CD4-positive, CD25-positive, alpha-beta regulatory T cell (primary cell): ENCODE measurements at regions not wholly inside any gene's neighbourhood (a gene's known extent, or its start where the extent isn't known, plus 50 kb on each side); places are given as distances from the start of the nearest gene placed in this dataset.

ENCODE experiments used
- ATAC-seq, 2 donors: fragments of 150-1000 bp; cut with Tn5 transposase; one replicate each; pipeline ENCODE4 v1.10.0; 2021; ENCODE audit warnings: low read depth in 2 of 2, moderate number of reproducible peaks in 2 of 2, moderate library complexity in 1 of 2
- DNase-seq, 3 donors: peaks; one replicate each; pipeline versions ENCODE4 v3.0.0 to v3.0.0-alpha.2; 2012 to 2022; ENCODE audit warnings: mixed read lengths in 1 of 3
- H3K27ac ChIP-seq: one replicate; pipeline ENCODE4 v1.7.0; 2013; ENCODE audit warnings: mild to moderate bottlenecking, low read length; ENCODE audit not compliant: insufficient read depth, poor library complexity, severe bottlenecking
- H3K27me3 ChIP-seq: one replicate; pipeline ENCODE4 v1.7.0; 2013; ENCODE audit warnings: low read length; ENCODE audit not compliant: control insufficient read depth, insufficient read depth
- H3K36me3 ChIP-seq: one replicate; pipeline ENCODE4 v1.7.0; 2013; ENCODE audit warnings: mild to moderate bottlenecking, low read length, moderate library complexity; ENCODE audit not compliant: control insufficient read depth, insufficient read depth
- H3K4me1 ChIP-seq: 2 replicates; pipeline ENCODE4 v1.7.0; 2013; ENCODE audit warnings: mild to moderate bottlenecking, low read length; ENCODE audit not compliant: insufficient read depth, control insufficient read depth, poor library complexity, severe bottlenecking
- H3K4me3 ChIP-seq: one replicate; pipeline ENCODE4 v1.7.0; 2013; ENCODE audit warnings: low read depth, mild to moderate bottlenecking, low read length, moderate library complexity
- H3K9me3 ChIP-seq, 2 experiments: 1 replicate in 1 of 2; 2 replicates in 1 of 2; pipeline ENCODE4 v1.7.0; 2013; ENCODE audit warnings: low read length in 2 of 2, mild to moderate bottlenecking in 1 of 2, moderate library complexity in 1 of 2; ENCODE audit not compliant: control insufficient read depth in 2 of 2
- H3K27ac Mint-ChIP-seq, 3 donors: one replicate each; pipeline ENCODE4 v1.8.0; 2020 to 2022; ENCODE audit warnings: mild to moderate bottlenecking in 3 of 3, mixed read lengths in 3 of 3, moderate library complexity in 2 of 3
- H3K27me3 Mint-ChIP-seq: one replicate; pipeline ENCODE4 v1.8.0; 2022; ENCODE audit warnings: mild to moderate bottlenecking, mixed read lengths
- H3K36me3 Mint-ChIP-seq: one replicate; pipeline ENCODE4 v1.8.0; 2020; ENCODE audit warnings: mixed read lengths
- H3K4me1 Mint-ChIP-seq, 4 donors: one replicate each; pipeline ENCODE4 v1.8.0; 2020 to 2022; ENCODE audit warnings: mixed read lengths in 4 of 4, mild to moderate bottlenecking in 1 of 4
- H3K4me3 Mint-ChIP-seq, 4 donors: one replicate each; pipeline ENCODE4 v1.8.0; 2020 to 2022; ENCODE audit warnings: mild to moderate bottlenecking in 4 of 4, mixed read lengths in 4 of 4, moderate library complexity in 3 of 4
- H3K9me3 Mint-ChIP-seq, 7 donors: one replicate each; pipeline ENCODE4 v1.8.0; 2020 to 2022; ENCODE audit warnings: mixed read lengths in 7 of 7, mild to moderate bottlenecking in 3 of 7, moderate library complexity in 2 of 7

DNA sequence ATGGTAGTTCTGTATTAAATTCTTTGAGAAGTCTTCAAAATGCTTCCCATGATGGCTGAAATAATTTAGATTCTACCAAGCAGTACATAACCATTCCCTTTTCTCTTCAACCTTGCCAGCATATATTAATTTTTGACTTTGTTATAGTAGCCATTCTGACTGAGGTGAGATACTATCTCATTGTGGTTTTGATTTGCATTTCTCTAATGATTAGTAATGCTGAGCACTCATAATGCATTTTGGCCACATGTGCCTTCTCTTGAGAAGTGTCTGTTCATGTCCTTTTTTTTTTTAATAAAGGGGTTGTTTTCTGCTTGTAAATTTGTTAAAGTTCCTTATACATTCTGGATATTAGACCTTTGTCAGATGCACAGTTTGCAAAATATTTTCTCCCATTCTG, 173.9 kb downstream of the CALCRL start:
- Histone ChIP-seq H3K4me1 (no peaks in the 10 kb centered on the region), H3K4me3 (no peak overlapping the region), H3K36me3 (no peaks in the 10 kb centered on the region), H3K9me3 (no peaks in the 10 kb centered on the region), H3K27me3 (no peaks in the 10 kb centered on the region), H3K27ac (no peak overlapping the region)
- no peak for ATAC-seq
- Mint-ChIP-seq H3K4me3 (no peak overlapping the region), H3K4me1 (no peaks in the 10 kb centered on the region), H3K27ac (no peak overlapping the region), H3K36me3 (no peaks in the 10 kb centered on the region), H3K9me3 (peaks cover 6 to 13% (median 7%) of the 10 kb centered on the region in 7 donors), H3K27me3 (no peaks in the 10 kb centered on the region)
- DNase-seq, result no peak

DNA sequence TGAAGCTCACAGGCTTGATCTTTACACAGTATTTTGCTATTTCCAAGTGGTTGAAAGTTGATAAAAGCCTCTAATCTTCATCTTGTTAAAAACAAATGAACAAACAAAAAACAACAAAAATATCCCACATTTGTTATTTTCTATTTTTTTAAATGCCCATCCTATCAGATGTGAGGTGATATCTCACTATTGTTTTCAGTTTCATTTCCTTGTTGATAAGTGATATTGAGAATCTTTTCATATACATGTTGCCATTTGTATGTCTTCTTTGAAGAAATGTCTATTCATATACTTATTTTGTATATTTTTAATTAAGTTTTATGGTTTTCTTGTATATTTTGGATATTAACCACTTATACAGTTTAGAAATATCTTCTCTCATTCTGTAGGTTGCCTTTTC, 175.8 kb downstream of the CALCRL start:
- Mint-ChIP-seq H3K27me3 (no peaks in the 10 kb centered on the region), H3K27ac (no peak overlapping the region), H3K4me3 (no peak overlapping the region), H3K9me3 (peaks cover 3 to 9% (median 6%) of the 10 kb centered on the region in 7 donors), H3K4me1 (no peaks in the 10 kb centered on the region), H3K36me3 (no peaks in the 10 kb centered on the region)
- Histone ChIP-seq H3K4me1 (no peaks in the 10 kb centered on the region), H3K4me3 (no peak overlapping the region), H3K27ac (no peak overlapping the region), H3K9me3 (no peaks in the 10 kb centered on the region), H3K27me3 (no peaks in the 10 kb centered on the region), H3K36me3 (no peaks in the 10 kb centered on the region)
- no peak for ATAC-seq
- DNase-seq, result no peak

- H3K27me3 Mint-ChIP-seq, result no peaks in the 10 kb centered on the region
- ATAC-seq (no peak), DNase-seq (no peak)
- Histone ChIP-seq H3K36me3 (no peaks in the 10 kb centered on the region), H3K4me1 (no peaks in the 10 kb centered on the region), H3K27me3 (no peaks in the 10 kb centered on the region), H3K4me3 (no peak overlapping the region), H3K9me3 (no peaks in the 10 kb centered on the region), H3K27ac (no peak overlapping the region)
- peaks cover 3 to 9% (median 5%) of the 10 kb centered on the region in 7 donors for H3K9me3 Mint-ChIP-seq
- no peaks in the 10 kb centered on the region for H3K36me3 Mint-ChIP-seq
- H3K4me1 Mint-ChIP-seq, result no peaks in the 10 kb centered on the region
- no peak overlapping the region for H3K4me3 Mint-ChIP-seq
- no peak overlapping the region for H3K27ac Mint-ChIP-seq
Observed at GRCh38 chr2:187271825-187272224, 176.2 kb downstream of the CALCRL start.

DNA sequence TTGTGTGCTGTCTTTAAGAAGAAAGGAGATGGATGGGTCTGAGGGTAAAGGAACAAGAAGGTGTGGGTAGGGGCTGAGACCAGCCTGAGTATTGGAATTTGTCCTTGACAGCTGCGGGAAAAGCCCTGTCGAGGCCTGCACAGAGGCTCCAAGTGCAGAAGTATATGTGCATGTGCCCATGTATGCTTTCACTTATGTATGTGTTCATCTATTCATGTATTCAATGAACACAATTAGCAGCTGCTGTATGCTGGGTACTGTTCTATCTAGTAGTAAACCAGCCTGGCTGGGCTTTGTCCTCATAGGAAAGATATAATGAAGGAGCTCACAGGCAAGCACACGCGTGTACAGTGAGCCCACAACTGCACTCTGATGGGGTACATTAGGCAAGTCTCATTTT, 181.4 kb downstream of the CALCRL start:
- no peak for ATAC-seq
- Histone ChIP-seq H3K4me3 (no peak overlapping the region), H3K4me1 (no peaks in the 10 kb centered on the region)

DNA sequence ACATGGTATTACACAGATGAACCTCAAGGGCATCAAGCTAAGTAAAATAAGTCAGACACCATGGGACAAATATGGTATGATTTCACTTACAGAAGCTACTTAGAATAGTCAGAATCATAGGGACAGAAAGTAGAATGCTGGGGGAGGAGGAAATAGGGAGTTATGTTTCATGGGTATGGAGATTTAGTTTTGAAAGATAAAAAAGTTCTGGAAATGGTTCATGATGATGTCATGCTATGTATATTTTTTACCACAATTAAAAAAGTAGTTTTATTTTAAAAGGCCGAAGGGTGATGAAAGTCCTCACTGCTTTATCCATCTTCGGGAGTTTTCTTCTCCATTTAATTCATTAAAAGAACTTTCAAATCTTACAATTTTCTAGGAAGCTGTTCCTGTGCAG, 181.9 kb downstream of the CALCRL start:
- Mint-ChIP-seq H3K27ac (no peak overlapping the region), H3K4me1 (no peaks in the 10 kb centered on the region), H3K9me3 (peaks cover 1 to 9% (median 4%) of the 10 kb centered on the region in 7 donors), H3K27me3 (no peaks in the 10 kb centered on the region), H3K4me3 (no peak overlapping the region), H3K36me3 (no peaks in the 10 kb centered on the region)
- ATAC-seq (no peak), DNase-seq (no peak)
- no peaks in the 10 kb centered on the region for H3K36me3 ChIP-seq
- H3K4me1 ChIP-seq, result no peaks in the 10 kb centered on the region
- no peaks in the 10 kb centered on the region for H3K27me3 ChIP-seq
- H3K4me3 ChIP-seq, result no peak overlapping the region
- H3K9me3 ChIP-seq, result no peaks in the 10 kb centered on the region
- H3K27ac ChIP-seq, result no peak overlapping the region

More for the DNA sequence above, 181.4 kb downstream of the CALCRL start:
- DNase-seq, result no peak
- Mint-ChIP-seq H3K36me3 (no peaks in the 10 kb centered on the region), H3K27ac (no peak overlapping the region), H3K4me1 (no peaks in the 10 kb centered on the region), H3K27me3 (no peaks in the 10 kb centered on the region), H3K4me3 (no peak overlapping the region), H3K9me3 (peaks cover 1 to 10% (median 4%) of the 10 kb centered on the region in 7 donors)
- H3K9me3 ChIP-seq, result no peaks in the 10 kb centered on the region
- H3K27me3 ChIP-seq, result no peaks in the 10 kb centered on the region
- H3K27ac ChIP-seq, result no peak overlapping the region
- H3K36me3 ChIP-seq, result no peaks in the 10 kb centered on the region

- H3K36me3 Mint-ChIP-seq, result no peaks in the 10 kb centered on the region
- H3K27me3 Mint-ChIP-seq, result no peaks in the 10 kb centered on the region
- Histone ChIP-seq H3K4me1 (no peaks in the 10 kb centered on the region), H3K27me3 (no peaks in the 10 kb centered on the region), H3K36me3 (no peaks in the 10 kb centered on the region), H3K27ac (no peak overlapping the region), H3K4me3 (no peak overlapping the region), H3K9me3 (no peaks in the 10 kb centered on the region)
- H3K4me3 Mint-ChIP-seq, result no peak overlapping the region
- no peak for DNase-seq
- no peak overlapping the region for H3K27ac Mint-ChIP-seq
- H3K9me3 Mint-ChIP-seq, result peaks cover 3 to 8% (median 5%) of the 10 kb centered on the region in 7 donors
- no peak for ATAC-seq
- H3K4me1 Mint-ChIP-seq, result no peaks in the 10 kb centered on the region
Observed at GRCh38 chr2:187264612-187265011, 183.4 kb downstream of the CALCRL start.

DNA sequence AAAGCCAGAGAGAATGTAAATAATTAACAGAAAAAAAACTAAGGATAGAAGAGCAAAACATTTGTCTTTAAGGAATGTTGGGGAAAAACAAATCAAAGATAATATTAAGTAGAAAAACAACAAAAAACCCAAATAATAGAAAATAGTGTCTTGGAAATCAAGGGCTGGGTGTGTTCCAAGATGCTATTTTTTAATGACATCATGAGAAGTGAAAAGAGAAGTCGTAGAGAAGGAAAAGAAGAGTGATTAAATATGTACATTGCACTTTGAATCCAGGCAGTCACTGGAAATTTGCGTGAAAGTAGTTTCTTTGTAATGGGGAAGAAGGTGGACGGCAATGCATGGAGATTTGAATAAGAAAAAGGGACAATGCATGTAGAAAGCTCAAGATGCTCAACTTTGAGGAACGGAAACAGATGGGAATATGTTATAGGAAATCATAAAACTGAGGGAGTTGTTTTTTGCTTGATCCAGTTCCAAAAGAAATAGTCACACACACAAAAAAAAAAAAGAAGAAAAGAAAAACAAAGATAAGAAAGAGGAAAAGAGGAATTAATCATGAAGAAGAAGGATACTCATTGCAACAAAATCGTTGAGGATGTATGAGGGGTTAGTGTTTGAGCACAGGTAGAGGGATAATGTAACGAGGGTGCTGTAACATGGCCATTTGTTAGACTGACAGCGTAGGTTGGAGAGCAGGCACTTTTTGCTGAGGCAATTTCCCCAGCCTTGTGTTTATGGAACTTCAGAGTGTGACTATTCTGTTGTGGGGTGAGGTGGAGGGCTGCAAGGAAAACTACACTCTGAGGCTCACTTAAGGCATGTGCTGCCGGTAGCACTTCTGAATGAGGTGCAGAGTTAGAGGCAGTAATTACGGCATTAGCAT, 184.1 kb downstream of the CALCRL start:
- H3K4me3 ChIP-seq, result no peak overlapping the region
- no peak overlapping the region for H3K27ac ChIP-seq
- ATAC-seq (no peak), DNase-seq (no peak)
- H3K27ac Mint-ChIP-seq, result no peak overlapping the region
- no peaks in the 10 kb centered on the region for H3K27me3 ChIP-seq
- no peaks in the 10 kb centered on the region for H3K4me1 ChIP-seq
- H3K9me3 ChIP-seq, result no peaks in the 10 kb centered on the region
- no peak overlapping the region for H3K4me3 Mint-ChIP-seq
- H3K9me3 Mint-ChIP-seq, result peaks cover 3 to 8% (median 7%) of the 10 kb centered on the region in 7 donors
- no peaks in the 10 kb centered on the region for H3K27me3 Mint-ChIP-seq
- no peaks in the 10 kb centered on the region for H3K36me3 ChIP-seq
- H3K4me1 Mint-ChIP-seq, result no peaks in the 10 kb centered on the region
- H3K36me3 Mint-ChIP-seq, result no peaks in the 10 kb centered on the region

- Mint-ChIP-seq H3K4me1 (no peaks in the 10 kb centered on the region), H3K27ac (no peak overlapping the region), H3K27me3 (no peaks in the 10 kb centered on the region), H3K9me3 (peaks cover 0 to 14% (median 6%) of the 10 kb centered on the region in 7 donors), H3K36me3 (no peaks in the 10 kb centered on the region), H3K4me3 (no peak overlapping the region)
- Histone ChIP-seq H3K4me3 (no peak overlapping the region), H3K9me3 (no peaks in the 10 kb centered on the region), H3K4me1 (no peaks in the 10 kb centered on the region), H3K27me3 (no peaks in the 10 kb centered on the region), H3K27ac (no peak overlapping the region), H3K36me3 (no peaks in the 10 kb centered on the region)
- DNase-seq, result no peak
- ATAC-seq, result no peak
Observed at GRCh38 chr2:187261705-187262104, 186.3 kb downstream of the CALCRL start.
